HFFc6 (cell line): ENCODE measurements at regions not wholly inside any gene's neighbourhood (a gene's known extent, or its start where the extent isn't known, plus 50 kb on each side); places are given as distances from the start of the nearest gene placed in this dataset.

Experiments
- DNase-seq: peaks from one replicate; pipeline ENCODE4 v3.0.0-alpha.2; 2018
- H3K27ac Mint-ChIP-seq: 2 replicates; pipeline ENCODE4 v1.8.0; 2020; ENCODE audit warnings: mild to moderate bottlenecking, mixed read lengths
- H3K27me3 Mint-ChIP-seq: 2 replicates; pipeline ENCODE4 v1.8.0; 2021; ENCODE audit warnings: mild to moderate bottlenecking, moderate library complexity, mixed read lengths; ENCODE audit not compliant: insufficient read depth
- H3K36me3 Mint-ChIP-seq: 2 replicates; pipeline ENCODE4 v1.8.0; 2021; ENCODE audit warnings: low read depth, mixed read lengths
- H3K4me1 Mint-ChIP-seq: 2 replicates; pipeline ENCODE4 v1.8.0; 2020; ENCODE audit warnings: low read depth, mixed read lengths
- H3K4me3 Mint-ChIP-seq: 2 replicates; pipeline ENCODE4 v1.8.0; 2020; ENCODE audit warnings: mild to moderate bottlenecking, moderate library complexity, mixed read lengths
- H3K9me3 Mint-ChIP-seq: 2 replicates; pipeline ENCODE4 v1.8.0; 2020; ENCODE audit warnings: mild to moderate bottlenecking, mixed read lengths
- TF ChIP-seq, protein P1 (sequence below): fragments of 200-600 bp; sonication (generic); IDR thresholded peaks from 2 replicates; pipeline ENCODE4 v1.5.0; 2021; ENCODE audit warnings: antibody characterized with exemption, mild to moderate bottlenecking

DNA sequence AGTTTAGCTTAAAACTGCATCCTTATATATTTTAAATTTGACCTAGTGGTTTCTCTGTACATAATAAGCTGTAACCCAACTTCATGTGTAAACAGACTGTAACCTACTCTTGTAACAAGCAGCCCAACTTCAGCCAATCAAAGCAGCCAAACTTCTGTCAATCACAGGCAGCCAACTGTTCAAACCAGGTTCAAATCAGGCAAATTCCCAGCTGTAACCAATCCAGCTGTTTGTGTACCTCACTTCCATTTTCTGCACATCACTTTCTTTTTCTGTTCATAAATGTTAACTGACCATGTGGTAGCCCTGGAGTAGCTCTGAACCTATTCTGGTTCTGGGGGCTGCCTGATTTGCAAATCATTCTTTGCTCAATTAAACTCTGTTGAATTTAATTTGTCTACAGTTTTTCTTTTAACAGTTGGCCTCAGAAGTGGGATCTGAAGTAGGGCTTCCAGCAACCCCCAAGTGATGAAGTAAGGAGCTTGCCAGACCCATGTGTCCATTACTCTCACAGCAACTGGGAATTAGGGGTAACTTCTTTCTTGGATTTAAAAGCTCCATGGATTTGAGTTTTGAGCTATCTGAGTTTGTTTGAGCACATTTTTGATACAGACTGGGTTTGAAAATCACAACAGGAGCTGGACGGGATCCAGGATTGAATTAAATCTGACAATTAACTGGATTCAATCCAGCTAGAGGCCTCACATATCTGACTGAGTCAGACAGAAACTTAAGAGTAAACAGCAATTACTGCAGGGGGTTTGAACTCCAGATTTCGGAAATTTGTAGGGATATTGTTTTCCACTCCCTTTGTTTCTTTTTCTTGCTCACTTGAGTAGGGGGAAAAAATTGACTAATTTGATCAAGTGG is 1569.7 kb upstream of the SLC39A10 start:
- no peaks in the 10 kb centered on the region for H3K36me3 Mint-ChIP-seq
- no peaks in the 10 kb centered on the region; the same call in 1 of the 2 replicates for H3K27me3 Mint-ChIP-seq
- no peak overlapping the region for H3K4me3 Mint-ChIP-seq
- no peak for DNase-seq
- TF ChIP-seq, protein P1, sequence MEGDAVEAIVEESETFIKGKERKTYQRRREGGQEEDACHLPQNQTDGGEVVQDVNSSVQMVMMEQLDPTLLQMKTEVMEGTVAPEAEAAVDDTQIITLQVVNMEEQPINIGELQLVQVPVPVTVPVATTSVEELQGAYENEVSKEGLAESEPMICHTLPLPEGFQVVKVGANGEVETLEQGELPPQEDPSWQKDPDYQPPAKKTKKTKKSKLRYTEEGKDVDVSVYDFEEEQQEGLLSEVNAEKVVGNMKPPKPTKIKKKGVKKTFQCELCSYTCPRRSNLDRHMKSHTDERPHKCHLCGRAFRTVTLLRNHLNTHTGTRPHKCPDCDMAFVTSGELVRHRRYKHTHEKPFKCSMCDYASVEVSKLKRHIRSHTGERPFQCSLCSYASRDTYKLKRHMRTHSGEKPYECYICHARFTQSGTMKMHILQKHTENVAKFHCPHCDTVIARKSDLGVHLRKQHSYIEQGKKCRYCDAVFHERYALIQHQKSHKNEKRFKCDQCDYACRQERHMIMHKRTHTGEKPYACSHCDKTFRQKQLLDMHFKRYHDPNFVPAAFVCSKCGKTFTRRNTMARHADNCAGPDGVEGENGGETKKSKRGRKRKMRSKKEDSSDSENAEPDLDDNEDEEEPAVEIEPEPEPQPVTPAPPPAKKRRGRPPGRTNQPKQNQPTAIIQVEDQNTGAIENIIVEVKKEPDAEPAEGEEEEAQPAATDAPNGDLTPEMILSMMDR, result no peak
- H3K9me3 Mint-ChIP-seq, result peaks cover 35% of the 10 kb centered on the region
- no peaks in the 10 kb centered on the region for H3K4me1 Mint-ChIP-seq
- no peak overlapping the region for H3K27ac Mint-ChIP-seq

DNA sequence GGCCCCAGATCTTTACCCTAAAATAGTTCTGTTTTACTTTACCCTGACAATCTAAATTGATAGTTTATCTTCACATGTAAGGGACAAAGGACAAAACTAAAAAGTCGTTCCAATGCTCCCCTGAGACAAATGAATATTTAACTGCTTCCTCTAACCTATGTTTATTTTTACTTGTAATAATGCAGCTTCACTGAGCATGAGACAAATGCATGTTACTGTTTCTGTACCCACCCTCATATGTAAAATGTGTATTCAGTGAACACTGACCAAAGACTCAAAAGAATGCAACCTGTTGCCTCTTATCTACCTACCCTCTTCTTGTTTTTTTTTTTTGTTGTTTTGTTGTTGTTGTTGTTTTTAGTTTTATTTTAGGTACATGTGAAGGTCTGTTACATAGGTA is 1570.9 kb upstream of the SLC39A10 start:
- H3K9me3 Mint-ChIP-seq, result peaks cover 30% of the 10 kb centered on the region
- H3K27me3 Mint-ChIP-seq, result no peaks in the 10 kb centered on the region; the same call in 1 of the 2 replicates
- no peak overlapping the region for H3K27ac Mint-ChIP-seq
- no peak for DNase-seq
- no peaks in the 10 kb centered on the region for H3K4me1 Mint-ChIP-seq
- TF ChIP-seq, protein P1, result no peak
- no peak overlapping the region for H3K4me3 Mint-ChIP-seq
- H3K36me3 Mint-ChIP-seq, result no peaks in the 10 kb centered on the region

DNA sequence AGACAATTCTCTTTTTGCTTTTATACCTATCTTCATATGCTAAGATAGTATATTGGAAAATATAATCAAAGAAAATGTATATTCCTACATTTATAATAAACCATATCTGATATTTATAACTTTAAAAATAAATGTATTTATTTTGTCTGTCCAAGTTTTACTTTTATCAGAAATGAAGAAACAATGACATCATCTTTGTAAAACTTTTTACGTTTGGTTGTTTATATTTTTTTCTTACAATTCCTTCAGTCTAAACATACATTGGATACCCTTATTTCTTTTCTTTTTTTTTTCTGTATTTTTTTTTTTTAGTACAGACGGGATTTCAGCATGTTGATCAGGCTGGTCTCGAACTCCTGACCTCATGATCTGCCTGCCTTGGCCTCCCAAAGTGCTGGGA is 1577.0 kb upstream of the SLC39A10 start:
- peaks cover 9% of the 10 kb centered on the region for H3K9me3 Mint-ChIP-seq
- TF ChIP-seq, protein P1, result no peak

DNA sequence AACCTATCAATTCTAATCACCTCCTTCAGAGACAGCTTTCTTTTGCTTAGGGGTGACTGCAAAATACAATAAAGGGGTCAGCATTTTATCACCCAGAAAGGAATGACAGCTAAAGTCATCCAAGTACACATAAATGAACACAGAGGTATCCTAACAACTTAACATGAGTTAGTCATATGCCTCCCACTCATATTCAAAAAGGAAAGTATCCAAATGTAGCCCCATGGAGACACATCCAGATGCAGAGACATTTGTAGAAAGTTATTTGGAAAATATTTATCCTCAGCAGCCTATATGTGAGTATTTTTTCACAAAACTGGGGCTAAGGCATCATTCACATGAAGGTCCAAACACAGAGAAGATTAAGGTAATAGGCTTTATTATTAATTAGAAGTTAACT is 1579.7 kb upstream of the SLC39A10 start:
- H3K9me3 Mint-ChIP-seq, result peaks cover 19% of the 10 kb centered on the region
- H3K36me3 Mint-ChIP-seq, result no peaks in the 10 kb centered on the region

More for the DNA sequence above, 1577.0 kb upstream of the SLC39A10 start:
- no peak for DNase-seq
- Mint-ChIP-seq H3K27me3 (no peaks in the 10 kb centered on the region; the same call in 1 of the 2 replicates), H3K4me3 (no peak overlapping the region), H3K36me3 (no peaks in the 10 kb centered on the region), H3K4me1 (no peaks in the 10 kb centered on the region), H3K27ac (no peak overlapping the region)

DNA sequence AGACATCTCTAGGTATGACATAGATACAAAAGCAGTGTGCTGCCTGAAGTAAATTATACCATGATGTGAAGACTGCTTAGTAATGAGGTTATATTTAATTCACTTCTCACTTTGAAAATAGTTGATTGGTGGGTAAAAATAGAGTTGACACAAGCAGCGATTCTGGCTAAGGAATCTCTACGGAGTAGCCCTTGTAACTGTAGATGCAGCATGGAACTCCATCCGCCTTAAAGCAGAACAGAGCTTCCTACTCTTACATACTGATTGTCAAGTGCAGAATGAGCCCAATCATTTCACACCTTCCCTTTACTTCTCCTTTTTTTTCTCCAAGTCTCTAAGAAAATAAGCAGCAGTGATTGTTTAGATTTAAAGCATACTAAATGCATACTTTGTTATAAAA is 1594.6 kb upstream of the SLC39A10 start:
- Mint-ChIP-seq H3K9me3 (peaks cover 32% of the 10 kb centered on the region), H3K27me3 (no peaks in the 10 kb centered on the region), H3K36me3 (no peaks in the 10 kb centered on the region), H3K4me1 (no peaks in the 10 kb centered on the region), H3K4me3 (no peak overlapping the region), H3K27ac (no peak overlapping the region)
- TF ChIP-seq, protein P1, result no peak
- no peak for DNase-seq

More for the DNA sequence above, 1579.7 kb upstream of the SLC39A10 start:
- Mint-ChIP-seq H3K27ac (no peak overlapping the region), H3K4me1 (no peaks in the 10 kb centered on the region), H3K4me3 (no peak overlapping the region), H3K27me3 (no peaks in the 10 kb centered on the region; the same call in 1 of the 2 replicates)
- TF ChIP-seq, protein P1, result no peak
- no peak for DNase-seq
